ENCODE measurements at regions not wholly inside any gene's neighbourhood (a gene's known extent, or its start where the extent isn't known, plus 50 kb on each side); places are given as distances from the start of the nearest gene placed in this dataset.

DNA sequence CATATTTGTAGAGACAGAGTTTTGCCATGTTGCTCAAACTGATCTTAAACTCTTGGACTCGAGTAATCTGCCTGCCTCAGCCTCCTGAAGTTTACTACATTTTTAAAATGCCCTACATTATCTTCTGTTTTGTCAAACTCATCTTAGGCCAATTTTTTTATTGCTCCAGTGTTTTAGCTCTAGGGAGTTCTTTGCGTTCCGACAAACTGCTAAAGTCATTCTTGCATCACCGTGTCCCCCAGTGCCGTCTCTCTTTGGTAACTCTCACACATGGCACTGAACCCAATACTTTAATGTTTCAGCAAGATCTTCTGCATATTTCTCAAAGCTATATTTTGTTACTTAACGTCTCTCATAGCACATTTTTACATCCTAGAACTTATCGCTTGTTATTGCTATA is 440.9 kb upstream of the NRXN1 start:
- TF ChIP-seq, protein P1, sequence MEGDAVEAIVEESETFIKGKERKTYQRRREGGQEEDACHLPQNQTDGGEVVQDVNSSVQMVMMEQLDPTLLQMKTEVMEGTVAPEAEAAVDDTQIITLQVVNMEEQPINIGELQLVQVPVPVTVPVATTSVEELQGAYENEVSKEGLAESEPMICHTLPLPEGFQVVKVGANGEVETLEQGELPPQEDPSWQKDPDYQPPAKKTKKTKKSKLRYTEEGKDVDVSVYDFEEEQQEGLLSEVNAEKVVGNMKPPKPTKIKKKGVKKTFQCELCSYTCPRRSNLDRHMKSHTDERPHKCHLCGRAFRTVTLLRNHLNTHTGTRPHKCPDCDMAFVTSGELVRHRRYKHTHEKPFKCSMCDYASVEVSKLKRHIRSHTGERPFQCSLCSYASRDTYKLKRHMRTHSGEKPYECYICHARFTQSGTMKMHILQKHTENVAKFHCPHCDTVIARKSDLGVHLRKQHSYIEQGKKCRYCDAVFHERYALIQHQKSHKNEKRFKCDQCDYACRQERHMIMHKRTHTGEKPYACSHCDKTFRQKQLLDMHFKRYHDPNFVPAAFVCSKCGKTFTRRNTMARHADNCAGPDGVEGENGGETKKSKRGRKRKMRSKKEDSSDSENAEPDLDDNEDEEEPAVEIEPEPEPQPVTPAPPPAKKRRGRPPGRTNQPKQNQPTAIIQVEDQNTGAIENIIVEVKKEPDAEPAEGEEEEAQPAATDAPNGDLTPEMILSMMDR (conservative IDR thresholded peaks at IDR 0.05; ENCODE audit: low read depth in 2 of 2): no peak
- TF ChIP-seq EZH2phosphoT487 (IDR thresholded peaks at IDR 0.05; ENCODE audit: unreplicated experiment) (no peak), JUNB (IDR thresholded peaks at IDR 0.05; ENCODE audit: unreplicated experiment) (no peak), EZH2 (IDR thresholded peaks at IDR 0.05; ENCODE audit: low read depth, unreplicated experiment) (no peak), NANOG (IDR thresholded peaks at IDR 0.05; ENCODE audit: borderline replicate concordance) (no peak), POLR2AphosphoS5 (IDR thresholded peaks at IDR 0.05; ENCODE audit: low read depth) (no peak)
- TF ChIP-seq, protein P2, sequence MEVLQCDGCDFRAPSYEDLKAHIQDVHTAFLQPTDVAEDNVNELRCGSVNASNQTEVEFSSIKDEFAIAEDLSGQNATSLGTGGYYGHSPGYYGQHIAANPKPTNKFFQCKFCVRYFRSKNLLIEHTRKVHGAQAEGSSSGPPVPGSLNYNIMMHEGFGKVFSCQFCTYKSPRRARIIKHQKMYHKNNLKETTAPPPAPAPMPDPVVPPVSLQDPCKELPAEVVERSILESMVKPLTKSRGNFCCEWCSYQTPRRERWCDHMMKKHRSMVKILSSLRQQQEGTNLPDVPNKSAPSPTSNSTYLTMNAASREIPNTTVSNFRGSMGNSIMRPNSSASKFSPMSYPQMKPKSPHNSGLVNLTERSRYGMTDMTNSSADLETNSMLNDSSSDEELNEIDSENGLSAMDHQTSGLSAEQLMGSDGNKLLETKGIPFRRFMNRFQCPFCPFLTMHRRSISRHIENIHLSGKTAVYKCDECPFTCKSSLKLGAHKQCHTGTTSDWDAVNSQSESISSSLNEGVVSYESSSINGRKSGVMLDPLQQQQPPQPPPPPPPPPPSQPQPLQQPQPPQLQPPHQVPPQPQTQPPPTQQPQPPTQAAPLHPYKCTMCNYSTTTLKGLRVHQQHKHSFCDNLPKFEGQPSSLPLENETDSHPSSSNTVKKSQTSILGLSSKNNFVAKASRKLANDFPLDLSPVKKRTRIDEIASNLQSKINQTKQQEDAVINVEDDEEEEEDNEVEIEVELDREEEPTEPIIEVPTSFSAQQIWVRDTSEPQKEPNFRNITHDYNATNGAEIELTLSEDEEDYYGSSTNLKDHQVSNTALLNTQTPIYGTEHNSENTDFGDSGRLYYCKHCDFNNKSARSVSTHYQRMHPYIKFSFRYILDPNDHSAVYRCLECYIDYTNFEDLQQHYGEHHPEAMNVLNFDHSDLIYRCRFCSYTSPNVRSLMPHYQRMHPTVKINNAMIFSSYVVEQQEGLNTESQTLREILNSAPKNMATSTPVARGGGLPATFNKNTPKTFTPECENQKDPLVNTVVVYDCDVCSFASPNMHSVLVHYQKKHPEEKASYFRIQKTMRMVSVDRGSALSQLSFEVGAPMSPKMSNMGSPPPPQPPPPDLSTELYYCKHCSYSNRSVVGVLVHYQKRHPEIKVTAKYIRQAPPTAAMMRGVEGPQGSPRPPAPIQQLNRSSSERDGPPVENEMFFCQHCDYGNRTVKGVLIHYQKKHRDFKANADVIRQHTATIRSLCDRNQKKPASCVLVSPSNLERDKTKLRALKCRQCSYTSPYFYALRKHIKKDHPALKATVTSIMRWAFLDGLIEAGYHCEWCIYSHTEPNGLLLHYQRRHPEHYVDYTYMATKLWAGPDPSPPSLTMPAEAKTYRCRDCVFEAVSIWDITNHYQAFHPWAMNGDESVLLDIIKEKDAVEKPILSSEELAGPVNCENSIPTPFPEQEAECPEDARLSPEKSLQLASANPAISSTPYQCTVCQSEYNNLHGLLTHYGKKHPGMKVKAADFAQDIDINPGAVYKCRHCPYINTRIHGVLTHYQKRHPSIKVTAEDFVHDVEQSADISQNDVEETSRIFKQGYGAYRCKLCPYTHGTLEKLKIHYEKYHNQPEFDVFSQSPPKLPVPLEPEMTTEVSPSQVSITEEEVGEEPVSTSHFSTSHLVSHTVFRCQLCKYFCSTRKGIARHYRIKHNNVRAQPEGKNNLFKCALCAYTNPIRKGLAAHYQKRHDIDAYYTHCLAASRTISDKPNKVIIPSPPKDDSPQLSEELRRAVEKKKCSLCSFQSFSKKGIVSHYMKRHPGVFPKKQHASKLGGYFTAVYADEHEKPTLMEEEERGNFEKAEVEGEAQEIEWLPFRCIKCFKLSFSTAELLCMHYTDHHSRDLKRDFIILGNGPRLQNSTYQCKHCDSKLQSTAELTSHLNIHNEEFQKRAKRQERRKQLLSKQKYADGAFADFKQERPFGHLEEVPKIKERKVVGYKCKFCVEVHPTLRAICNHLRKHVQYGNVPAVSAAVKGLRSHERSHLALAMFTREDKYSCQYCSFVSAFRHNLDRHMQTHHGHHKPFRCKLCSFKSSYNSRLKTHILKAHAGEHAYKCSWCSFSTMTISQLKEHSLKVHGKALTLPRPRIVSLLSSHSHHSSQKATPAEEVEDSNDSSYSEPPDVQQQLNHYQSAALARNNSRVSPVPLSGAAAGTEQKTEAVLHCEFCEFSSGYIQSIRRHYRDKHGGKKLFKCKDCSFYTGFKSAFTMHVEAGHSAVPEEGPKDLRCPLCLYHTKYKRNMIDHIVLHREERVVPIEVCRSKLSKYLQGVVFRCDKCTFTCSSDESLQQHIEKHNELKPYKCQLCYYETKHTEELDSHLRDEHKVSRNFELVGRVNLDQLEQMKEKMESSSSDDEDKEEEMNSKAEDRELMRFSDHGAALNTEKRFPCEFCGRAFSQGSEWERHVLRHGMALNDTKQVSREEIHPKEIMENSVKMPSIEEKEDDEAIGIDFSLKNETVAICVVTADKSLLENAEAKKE (CRISPR knock-in tag; IDR thresholded peaks at IDR 0.05): no peak

All from GM23338 (cell line).